HG03175 (cell line): ENCODE measurements at regions not wholly inside any gene's neighbourhood (a gene's known extent, or its start where the extent isn't known, plus 50 kb on each side); places are given as distances from the start of the nearest gene placed in this dataset.

ENCODE experiments used
- ATAC-seq: cut with Tn5 transposase; IDR thresholded peaks from one replicate; pipeline ENCODE4 v1.9.1; 2021; ENCODE audit warnings: mild to moderate bottlenecking, moderate library complexity; ENCODE audit not compliant: unreplicated experiment

- ATAC-seq = no peak
Measured at GRCh38 chr6:62345446-62345845, 59.4 kb upstream of the KHDRBS2 start.

GRCh38 chr6:62344850-62345249 is 58.8 kb upstream of the KHDRBS2 start:
- ATAC-seq = no peak

- ATAC-seq = no peak
Measured at GRCh38 chr6:62338477-62338876, 52.5 kb upstream of the KHDRBS2 start.
